B cell (primary cell): ENCODE measurements at regions not wholly inside any gene's neighbourhood (a gene's known extent, or its start where the extent isn't known, plus 50 kb on each side); places are given as distances from the start of the nearest gene placed in this dataset.

Experiments used
- ATAC-seq: fragments of 200-7000 bp; cut with Tn5 transposase; one replicate; pipeline ENCODE4 v1.10.0; 2021; ENCODE audit warnings: low read depth, mild to moderate bottlenecking, moderate number of reproducible peaks, moderate library complexity
- CTCF ChIA-PET: fragments of 350-600 bp; sonication (Branson Sonifier 250); formaldehyde crosslinking; loops from one replicate; lab custom pipeline; 2021; ENCODE audit warnings: antibody characterized with exemption, inconsistent platforms; lab: Charles Lee
- POLR2A ChIA-PET: fragments of 350-600 bp; sonication (Branson Sonifier 250); formaldehyde crosslinking; loops from one replicate; lab custom pipeline; 2021; ENCODE audit warnings: antibody characterized with exemption; lab: Charles Lee
- DNase-seq: peaks from one replicate; pipeline ENCODE4 v3.0.0; 2013
- H2AFZ ChIP-seq: 2 replicates; pipeline ENCODE4 v1.6.1; 2012; ENCODE audit warnings: mild to moderate bottlenecking, low read depth, low read length; ENCODE audit not compliant: insufficient read depth, poor library complexity, severe bottlenecking
- H3K27ac ChIP-seq, 2 donors: 1 replicate in 1 of 2; 2 replicates in 1 of 2; pipeline ENCODE4 v1.5.1; 2012 to 2013; ENCODE audit warnings: low read length in 2 of 2, mild to moderate bottlenecking in 2 of 2, moderate library complexity in 1 of 2
- H3K27me3 ChIP-seq, 4 experiments: fragments of 200-600 bp in 1 of 4; sonication (generic) in 1 of 4; replicated peaks in 1 of 4; 1 replicate in 2 of 4; 2 replicates in 2 of 4; pipeline versions ENCODE4 v1.6.1 to v1.7.0; 2013 to 2016; ENCODE audit warnings: low read length in 3 of 4, mild to moderate bottlenecking in 2 of 4, mixed read lengths in 1 of 4, moderate library complexity in 1 of 4; ENCODE audit not compliant: insufficient read depth in 4 of 4, control insufficient read depth in 3 of 4; ENCODE audit errors: control extremely low read depth in 1 of 4
- H3K36me3 ChIP-seq, 2 experiments: replicated peaks in 1 of 2; 1 replicate in 1 of 2; 2 replicates in 1 of 2; pipeline versions ENCODE4 v1.6.1 to v1.7.1; 2013; ENCODE audit warnings: low read length in 1 of 2; ENCODE audit not compliant: insufficient read depth in 2 of 2, control insufficient read depth in 1 of 2; ENCODE audit errors: control extremely low read depth in 1 of 2, extremely low read depth in 1 of 2
- H3K4me1 ChIP-seq, 2 donors: fragments of 200-600 bp in 1 of 2; sonication (generic) in 1 of 2; 1 replicate in 1 of 2; 2 replicates in 1 of 2; pipeline versions ENCODE4 v1.5.1 to v1.6.1; 2013 to 2017; ENCODE audit warnings: low read length in 2 of 2; ENCODE audit not compliant: control insufficient read depth in 2 of 2, insufficient read depth in 2 of 2
- H3K4me2 ChIP-seq: replicated peaks from 2 replicates; pipeline ENCODE3; 2012; ENCODE audit warnings: mild to moderate bottlenecking, low read depth, low read length; ENCODE audit not compliant: poor library complexity, severe bottlenecking
- H3K4me3 ChIP-seq, 5 experiments: fragments of 200-600 bp in 1 of 5; sonication (generic) in 1 of 5; 1 replicate in 3 of 5; 2 replicates in 2 of 5; pipeline versions ENCODE4 v1.5.1 to v1.7.0; 2011 to 2016; ENCODE audit warnings: low read length in 4 of 5, mild to moderate bottlenecking in 4 of 5, low read depth in 2 of 5, control low read depth in 1 of 5, moderate library complexity in 1 of 5; ENCODE audit not compliant: insufficient read depth in 1 of 5; ENCODE audit errors: control extremely low read depth in 1 of 5, extremely low read depth in 1 of 5
- H3K79me2 ChIP-seq: fragments of 200-600 bp; sonication (generic); one replicate; pipeline ENCODE4 v1.6.0; 2016; ENCODE audit warnings: low read length; ENCODE audit not compliant: control insufficient read depth, insufficient read depth
- H3K9ac ChIP-seq: fragments of 200-600 bp; sonication (generic); 2 replicates; pipeline ENCODE4 v1.6.1; 2017; ENCODE audit warnings: mild to moderate bottlenecking, low read length, moderate library complexity
- H3K9me3 ChIP-seq, 3 donors: one replicate each; pipeline versions ENCODE4 v1.6.1 to v1.7.1; 2013; ENCODE audit warnings: low read length in 2 of 3; ENCODE audit not compliant: control insufficient read depth in 2 of 3, insufficient read depth in 1 of 3; ENCODE audit errors: control extremely low read depth in 1 of 3
- H4K20me1 ChIP-seq: 2 replicates; pipeline ENCODE4 v1.6.0; 2012; ENCODE audit warnings: mild to moderate bottlenecking, low read length; ENCODE audit not compliant: insufficient read depth, control insufficient read depth, poor library complexity, severe bottlenecking
- H3K27ac Mint-ChIP-seq: one replicate; pipeline ENCODE4 v1.8.0; 2021; ENCODE audit warnings: mixed read lengths
- H3K27me3 Mint-ChIP-seq: one replicate; pipeline ENCODE4 v1.8.0; 2021; ENCODE audit warnings: mixed read lengths
- H3K4me1 Mint-ChIP-seq: one replicate; pipeline ENCODE4 v1.8.0; 2021; ENCODE audit warnings: mixed read lengths
- H3K4me3 Mint-ChIP-seq: one replicate; pipeline ENCODE4 v1.8.0; 2021; ENCODE audit warnings: mixed read lengths
- H3K9me3 Mint-ChIP-seq: one replicate; pipeline ENCODE4 v1.8.0; 2022; ENCODE audit warnings: mixed read lengths; ENCODE audit not compliant: insufficient read depth
- EZH2 ChIP-seq: IDR thresholded peaks from 2 replicates; pipeline ENCODE4 v1.6.1; 2012; ENCODE audit warnings: borderline replicate concordance, low read depth, mild to moderate bottlenecking, moderate library complexity, low read length; ENCODE audit not compliant: insufficient read depth, poor library complexity, severe bottlenecking
- WGBS: methylation state at CpG from one replicate; pipeline ENCODE4 v1.1.5; 2013; ENCODE audit warnings: missing lambda C conversion rate; ENCODE audit not compliant: insufficient coverage; 5-methylcytosine and 5-hydroxymethylcytosine counted together
- intact Hi-C: fragments of 100-400 bp; cut with micrococcal nuclease; formaldehyde crosslinking; loops from one replicate; pipeline ENCODE4 v1.10.0; 2022
- TF ChIP-seq, protein P1 (sequence below): fragments of 200-600 bp; IDR thresholded peaks from one replicate; pipeline ENCODE4 v1.8.0; 2022; ENCODE audit warnings: antibody characterized with exemption, mild to moderate bottlenecking

DNA sequence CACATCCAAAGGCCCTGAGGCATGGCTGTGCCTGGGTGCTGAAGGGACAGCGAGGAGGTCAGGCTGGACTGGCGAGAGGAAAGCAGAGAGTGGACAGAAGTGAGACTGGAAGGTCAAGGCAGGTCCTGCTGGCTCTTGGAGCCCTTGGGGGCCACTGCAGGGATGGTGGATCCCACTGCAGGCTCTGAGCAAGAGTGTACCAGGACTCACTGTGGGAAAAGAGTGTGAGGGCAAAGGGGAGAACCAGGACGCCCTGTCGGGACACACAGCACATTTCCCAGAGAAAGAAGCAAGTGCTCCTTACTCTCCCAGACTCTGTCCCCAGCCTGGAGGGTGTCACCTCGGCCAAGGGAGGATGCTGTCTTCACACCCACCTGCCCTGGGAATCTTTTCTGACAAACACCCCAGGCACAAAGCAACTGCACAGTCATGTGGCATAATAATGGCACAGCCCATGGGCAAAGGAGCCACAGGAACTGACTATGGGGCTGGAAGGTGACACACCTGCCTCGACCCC, 172.3 kb upstream of the CST7 start:
- TF ChIP-seq EZH2: no peak
- TF ChIP-seq, protein P1, sequence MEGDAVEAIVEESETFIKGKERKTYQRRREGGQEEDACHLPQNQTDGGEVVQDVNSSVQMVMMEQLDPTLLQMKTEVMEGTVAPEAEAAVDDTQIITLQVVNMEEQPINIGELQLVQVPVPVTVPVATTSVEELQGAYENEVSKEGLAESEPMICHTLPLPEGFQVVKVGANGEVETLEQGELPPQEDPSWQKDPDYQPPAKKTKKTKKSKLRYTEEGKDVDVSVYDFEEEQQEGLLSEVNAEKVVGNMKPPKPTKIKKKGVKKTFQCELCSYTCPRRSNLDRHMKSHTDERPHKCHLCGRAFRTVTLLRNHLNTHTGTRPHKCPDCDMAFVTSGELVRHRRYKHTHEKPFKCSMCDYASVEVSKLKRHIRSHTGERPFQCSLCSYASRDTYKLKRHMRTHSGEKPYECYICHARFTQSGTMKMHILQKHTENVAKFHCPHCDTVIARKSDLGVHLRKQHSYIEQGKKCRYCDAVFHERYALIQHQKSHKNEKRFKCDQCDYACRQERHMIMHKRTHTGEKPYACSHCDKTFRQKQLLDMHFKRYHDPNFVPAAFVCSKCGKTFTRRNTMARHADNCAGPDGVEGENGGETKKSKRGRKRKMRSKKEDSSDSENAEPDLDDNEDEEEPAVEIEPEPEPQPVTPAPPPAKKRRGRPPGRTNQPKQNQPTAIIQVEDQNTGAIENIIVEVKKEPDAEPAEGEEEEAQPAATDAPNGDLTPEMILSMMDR: no peak
- CTCF ChIA-PET: no interaction called here

DNA sequence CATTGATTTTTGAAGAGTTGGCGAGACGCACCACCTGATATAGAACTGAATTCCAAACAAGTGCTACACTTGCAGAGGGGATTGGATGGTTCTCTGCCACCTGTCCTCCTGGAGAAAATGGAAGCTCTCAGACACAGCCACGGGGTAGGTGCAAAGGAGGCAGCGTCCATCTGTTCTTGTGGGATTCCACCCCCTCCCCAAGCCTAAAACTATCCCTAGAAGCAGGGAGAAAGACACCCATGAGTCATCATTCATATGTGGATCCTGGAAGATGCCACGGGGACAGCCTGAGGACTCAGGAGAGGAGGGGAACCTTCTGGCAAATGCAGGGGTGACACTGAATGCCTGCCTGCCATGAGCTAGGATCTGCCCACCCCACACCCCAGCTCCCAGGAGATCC, 171.3 kb upstream of the CST7 start:
- Histone ChIP-seq H4K20me1 (no peaks in the 10 kb centered on the region), H2AFZ (no peak overlapping the region), H3K4me1 (peaks cover 0 to 9% of the 10 kb centered on the region in 2 donors), H3K4me3 (no peak overlapping the region), H3K27me3 (no peaks in the 10 kb centered on the region), H3K27ac (no peak overlapping the region), H3K4me2 (no peak overlapping the region), H3K79me2 (no peaks in the 10 kb centered on the region), H3K9me3 (peaks cover 0 to 5% (median 4%) of the 10 kb centered on the region in 3 donors), H3K36me3 (no peaks in the 10 kb centered on the region), H3K9ac (no peak overlapping the region)
- Mint-ChIP-seq H3K27ac (no peak overlapping the region), H3K9me3 (no peaks in the 10 kb centered on the region), H3K4me1 (peaks cover 7% of the 10 kb centered on the region), H3K4me3 (no peak overlapping the region), H3K27me3 (peaks cover 18% of the 10 kb centered on the region)
- 78% methylated on average over 2 of the region's 5 CpGs for WGBS
- TF ChIP-seq, protein P1: no peak
- TF ChIP-seq EZH2: no peak
- ATAC-seq (no peak), DNase-seq (no peak)
- ChIA-PET CTCF (no interaction called here), POLR2A (no interaction called here)
- intact Hi-C loops: no loop called here

More for the DNA sequence above, 172.3 kb upstream of the CST7 start:
- no peaks in the 10 kb centered on the region for H3K27me3 ChIP-seq
- no peak overlapping the region for H3K27ac ChIP-seq
- peaks cover 0 to 5% (median 4%) of the 10 kb centered on the region in 3 donors for H3K9me3 ChIP-seq
- no peak overlapping the region for H3K4me2 ChIP-seq
- no peaks in the 10 kb centered on the region for H3K9me3 Mint-ChIP-seq
- DNase-seq (no peak), ATAC-seq (no peak)
- peaks cover 0 to 9% of the 10 kb centered on the region in 2 donors for H3K4me1 ChIP-seq
- H3K36me3 ChIP-seq: no peaks in the 10 kb centered on the region
- H4K20me1 ChIP-seq: no peaks in the 10 kb centered on the region
- intact Hi-C loops: no loop called here
- no peak overlapping the region for H3K9ac ChIP-seq
- H3K27ac Mint-ChIP-seq: no peak overlapping the region
- no peak overlapping the region for H2AFZ ChIP-seq
- 89% methylated on average over 5 of the region's 6 CpGs for WGBS
- H3K79me2 ChIP-seq: no peaks in the 10 kb centered on the region
- no peak overlapping the region for H3K4me3 ChIP-seq
- POLR2A ChIA-PET: no interaction called here
- H3K27me3 Mint-ChIP-seq: peaks cover 25% of the 10 kb centered on the region
- H3K4me3 Mint-ChIP-seq: no peak overlapping the region
- peaks cover 10% of the 10 kb centered on the region for H3K4me1 Mint-ChIP-seq
